KBM-7 (cell line): ENCODE measurements at regions not wholly inside any gene's neighbourhood (a gene's known extent, or its start where the extent isn't known, plus 50 kb on each side); places are given as distances from the start of the nearest gene placed in this dataset.

Experiments used
- DNase-seq: peaks from one replicate; pipeline ENCODE4 v3.0.0-alpha.2; 2015
- in situ Hi-C: fragments of 300-500 bp; cut with MboI; formaldehyde crosslinking; loops from 2 replicates; pipeline ENCODE4 v1.14.3; 2020; ENCODE audit warnings: low sequenced_read_pairs, low pct_unique_long_range_greater_than_20kb, mixed read lengths

DNA sequence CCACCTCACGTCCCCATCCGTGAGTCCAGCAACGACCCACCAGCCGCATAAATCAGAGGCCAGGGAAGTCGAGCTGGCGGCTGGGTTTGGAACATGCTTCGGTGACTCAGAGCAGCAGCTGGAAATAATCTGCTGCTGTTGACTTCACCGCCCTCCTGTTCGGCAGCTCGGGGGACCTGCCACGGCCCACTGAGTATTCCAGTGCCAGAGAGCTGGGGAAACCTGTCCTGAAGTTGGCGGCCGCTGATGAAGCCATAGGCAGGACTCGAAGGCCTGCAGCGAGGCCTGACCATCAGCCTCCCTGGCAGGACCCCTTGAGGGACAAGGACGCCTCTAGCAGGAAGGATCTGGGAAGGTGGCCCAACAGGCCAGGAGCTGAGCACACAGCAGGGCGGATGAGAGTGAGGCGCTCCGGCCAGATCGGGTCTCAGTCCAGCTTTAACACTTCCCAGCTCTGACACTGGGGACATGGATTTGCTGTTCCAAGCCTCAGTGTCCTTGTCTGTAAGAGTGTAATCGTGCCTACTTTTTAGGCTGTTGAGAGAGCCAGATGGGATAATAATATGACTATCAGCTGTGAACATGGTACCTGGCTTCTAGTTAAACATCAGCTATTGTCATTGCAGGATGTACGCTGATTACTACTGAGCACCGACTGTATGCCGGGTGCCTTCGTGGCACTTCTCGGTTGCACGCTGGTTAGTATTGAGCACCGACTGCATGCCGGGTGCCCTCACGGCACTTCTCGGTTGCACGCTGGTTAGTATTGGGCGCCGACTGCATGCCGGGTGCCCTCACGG, 50.4 kb upstream of the CIBAR2 start:
- in situ Hi-C loops, result no loop called here
- DNase-seq, result no peak

DNA sequence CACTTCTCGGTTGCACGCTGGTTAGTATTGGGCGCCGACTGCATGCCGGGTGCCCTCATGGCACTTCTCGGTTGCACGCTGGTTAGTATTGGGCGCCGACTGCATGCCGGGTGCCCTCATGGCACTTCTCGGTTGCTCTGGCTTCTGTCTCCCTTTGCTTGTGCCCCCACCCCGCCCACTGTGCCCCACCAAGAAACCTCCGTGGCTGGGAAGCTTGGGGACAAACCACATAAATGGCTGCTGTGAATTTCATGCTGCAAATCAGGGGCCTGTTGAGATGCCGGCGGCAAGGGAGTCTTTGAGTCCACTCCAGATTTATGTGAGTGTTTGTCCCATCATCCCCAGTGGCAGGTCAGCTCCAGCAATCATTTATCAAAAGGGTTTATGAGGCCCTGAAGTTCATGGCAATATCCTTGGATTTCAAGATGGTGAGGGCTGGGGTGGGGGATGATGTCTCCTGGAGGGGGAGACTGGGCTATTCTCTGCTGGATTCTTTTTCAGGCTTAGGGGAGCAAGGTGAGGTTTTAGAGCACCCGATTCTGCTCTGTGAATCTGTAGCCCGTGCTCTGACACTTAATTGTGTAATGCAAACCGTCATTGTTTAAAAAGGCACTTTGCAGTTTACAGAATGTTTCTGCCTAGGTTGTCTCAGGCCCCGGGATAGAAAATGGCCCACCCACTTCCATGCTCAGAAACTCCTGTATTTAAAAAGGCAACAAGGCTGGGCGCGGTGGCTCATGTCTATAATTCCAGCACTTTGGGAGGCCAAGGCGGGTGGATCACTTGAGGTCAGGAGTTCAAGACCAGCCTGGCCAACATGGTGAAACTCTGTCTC, 51.2 kb upstream of the CIBAR2 start:
- in situ Hi-C loops, result no loop called here
- no peak for DNase-seq

- in situ Hi-C loops, result no loop called here
- no peak for DNase-seq
These were observed 52.2 kb upstream of the CIBAR2 start for GRCh38 chr16:85164431-85164830.

DNA sequence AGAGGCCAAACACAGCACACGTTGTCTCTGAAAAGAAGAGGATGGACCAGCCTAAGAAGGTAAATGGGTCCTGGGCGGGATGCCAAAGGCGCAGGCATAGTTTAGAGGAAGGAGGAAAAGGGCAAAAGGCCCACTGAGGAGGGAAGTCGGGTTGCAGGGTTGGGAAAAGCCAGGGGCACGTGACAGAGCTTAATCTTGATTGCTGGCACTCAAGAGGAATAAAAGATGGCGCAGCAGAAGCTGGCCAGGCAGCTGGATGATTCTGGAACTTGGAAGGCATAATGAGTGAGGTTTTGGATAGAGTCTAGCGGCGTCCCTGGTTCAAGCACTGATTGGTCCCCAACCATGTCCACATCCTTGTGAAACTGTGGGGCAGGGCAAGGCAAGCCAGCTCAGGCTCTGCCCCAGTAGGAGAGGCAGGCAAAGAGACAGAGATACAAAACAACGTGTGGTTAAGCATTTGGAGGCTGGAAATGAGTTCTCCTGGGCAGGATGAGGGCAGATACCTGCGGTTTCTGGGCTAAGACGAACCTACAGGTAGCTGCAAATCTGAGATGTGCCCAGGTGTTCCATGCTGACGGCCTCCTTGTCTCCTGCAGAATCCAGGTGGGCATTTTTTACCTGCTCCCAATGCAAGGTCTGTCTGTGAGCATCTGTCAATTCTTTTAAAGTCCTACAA, 52.7 kb upstream of the CIBAR2 start:
- DNase-seq, result no peak
- in situ Hi-C loops, result no loop called here

DNA sequence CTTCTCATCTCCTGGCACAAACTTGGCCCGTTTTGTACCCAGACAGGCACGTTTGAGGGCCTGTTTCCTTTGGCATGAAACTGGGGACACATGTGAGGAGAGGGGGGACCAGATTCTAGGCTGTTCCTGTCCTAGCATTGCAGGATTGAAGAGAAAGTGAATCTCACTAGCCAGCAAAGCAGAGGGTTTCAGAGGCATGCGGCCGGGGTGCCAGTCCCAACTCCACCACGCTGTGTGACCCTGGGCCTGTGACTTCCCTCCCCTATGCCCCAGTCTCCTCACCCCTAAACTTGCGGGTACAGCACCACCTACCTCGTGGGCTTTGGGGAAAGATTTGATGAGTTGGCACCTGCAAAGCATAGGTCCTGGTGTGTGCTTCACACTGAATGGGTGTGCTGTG, 53.5 kb upstream of the CIBAR2 start:
- DNase-seq, result no peak
- in situ Hi-C loops, result no loop called here

DNA sequence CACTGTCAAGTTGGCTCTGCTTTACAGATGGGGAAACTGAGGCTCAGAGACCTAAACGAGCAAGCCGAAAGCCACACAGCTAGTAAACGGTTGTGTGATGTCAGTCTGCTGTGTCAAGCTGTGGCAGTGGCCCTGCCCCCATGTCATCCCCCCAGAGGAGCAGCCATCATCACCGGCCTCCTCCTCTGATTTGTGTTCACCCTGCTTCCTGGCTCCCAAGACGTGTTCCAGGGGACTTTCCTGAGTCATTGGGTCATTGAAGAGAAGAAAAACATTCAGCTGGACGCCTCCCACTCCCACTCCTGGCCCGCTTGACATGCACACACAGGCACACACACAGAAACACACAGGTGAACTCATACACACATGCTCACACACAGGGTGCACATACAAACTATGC, 54.0 kb upstream of the CIBAR2 start:
- in situ Hi-C loops, result no loop called here
- no peak for DNase-seq

- in situ Hi-C loops, result no loop called here
These were observed 54.7 kb upstream of the CIBAR2 start for GRCh38 chr16:85166699-85167588.

GRCh38 chr16:85167589-85168537, 55.6 kb upstream of the CIBAR2 start:
- in situ Hi-C loops, result no loop called here
- no peak for DNase-seq

More at GRCh38 chr16:85166699-85167588, 54.7 kb upstream of the CIBAR2 start:
- DNase-seq, result no peak

DNA sequence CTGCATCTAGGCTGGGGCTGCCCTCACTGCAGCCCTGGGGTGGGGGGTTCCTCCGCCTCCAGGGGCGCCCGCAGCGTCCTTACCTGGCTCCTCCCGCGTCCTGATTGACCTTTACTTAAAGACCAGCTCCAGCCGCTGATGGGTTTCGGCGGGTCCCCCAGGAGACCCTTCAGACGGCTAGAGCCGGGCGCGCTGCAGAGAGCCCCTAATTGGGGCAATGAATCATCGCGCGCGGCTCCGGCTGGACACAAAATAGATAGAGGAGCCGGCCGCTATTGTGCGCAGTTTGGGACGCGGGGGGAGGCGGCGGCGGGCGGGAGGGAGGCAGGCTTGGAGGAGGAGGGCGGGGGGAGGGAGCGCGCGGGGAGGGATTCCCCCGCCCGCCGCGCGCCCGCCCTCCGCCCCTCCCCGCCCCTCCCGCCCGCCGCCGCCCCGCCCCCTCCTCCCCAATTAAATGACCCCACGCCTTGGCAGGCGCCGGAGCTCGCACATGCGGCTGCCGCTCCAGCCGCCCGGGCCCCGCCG, 56.5 kb upstream of the CIBAR2 start:
- in situ Hi-C loops, result no loop called here
- no peak for DNase-seq

DNA sequence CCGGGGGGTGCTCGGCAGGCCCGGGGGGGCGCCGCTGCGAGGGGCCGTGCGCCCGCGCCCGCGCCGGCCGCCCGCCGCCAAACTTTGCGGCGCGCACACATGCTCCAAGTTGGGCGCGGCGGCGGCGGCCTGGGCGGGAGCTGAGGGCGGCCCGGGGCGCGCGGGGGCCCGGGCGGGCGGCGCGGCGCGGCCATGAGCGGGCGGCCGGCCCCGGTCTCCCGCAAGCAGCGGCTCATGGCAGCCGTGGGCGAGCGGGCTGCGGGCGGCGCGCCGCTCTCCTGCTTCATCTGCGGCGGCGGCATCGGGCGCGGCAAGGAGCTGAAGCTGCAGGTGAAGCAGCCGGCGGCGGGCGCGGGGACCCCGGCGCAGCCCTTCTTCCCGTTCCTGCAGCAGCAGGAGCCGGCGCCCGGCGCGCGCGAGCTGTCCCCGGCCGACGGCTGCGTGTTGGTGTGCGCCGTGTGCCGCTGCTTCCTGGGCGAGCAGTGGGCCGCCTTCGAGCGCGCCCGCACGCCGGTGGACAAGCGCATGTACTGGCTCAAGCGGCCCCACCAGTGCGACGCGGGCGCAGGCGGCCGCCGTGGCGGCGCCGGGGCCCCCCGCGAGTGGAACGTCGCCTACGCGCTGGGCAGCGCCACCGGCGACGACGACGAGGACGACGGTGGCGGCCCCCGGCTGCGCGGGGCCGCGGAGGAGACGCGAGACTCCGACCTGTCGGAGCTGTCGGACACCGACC, 57.2 kb upstream of the CIBAR2 start:
- in situ Hi-C loops, result no loop called here
- DNase-seq, result no peak

DNA sequence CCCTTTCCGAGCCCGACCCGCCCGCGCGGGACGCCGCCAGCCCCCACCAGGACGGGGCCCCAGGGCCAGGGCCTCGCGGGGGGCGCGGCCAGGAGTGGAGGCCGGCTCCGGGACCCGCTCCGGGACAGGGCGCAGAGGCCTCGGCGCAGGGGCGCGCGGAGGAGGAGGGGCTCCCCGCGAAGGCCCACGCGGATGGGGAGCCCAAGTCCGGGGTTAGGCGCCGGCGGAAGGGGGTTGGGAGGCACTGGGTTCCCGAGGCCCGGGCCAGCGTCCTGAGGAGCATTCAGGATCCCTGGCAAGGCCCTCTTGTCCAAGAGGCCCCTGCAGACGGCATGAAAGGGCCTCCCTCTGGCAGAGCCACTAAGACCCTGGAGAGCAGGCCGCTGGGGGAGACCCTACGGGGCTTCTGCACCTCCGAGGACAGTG, 57.8 kb upstream of the CIBAR2 start:
- DNase-seq, result no peak
- in situ Hi-C loops, result no loop called here

GRCh38 chr16:85170590-85171003, 58.3 kb upstream of the CIBAR2 start:
- DNase-seq, result no peak
- in situ Hi-C loops, result no loop called here

DNA sequence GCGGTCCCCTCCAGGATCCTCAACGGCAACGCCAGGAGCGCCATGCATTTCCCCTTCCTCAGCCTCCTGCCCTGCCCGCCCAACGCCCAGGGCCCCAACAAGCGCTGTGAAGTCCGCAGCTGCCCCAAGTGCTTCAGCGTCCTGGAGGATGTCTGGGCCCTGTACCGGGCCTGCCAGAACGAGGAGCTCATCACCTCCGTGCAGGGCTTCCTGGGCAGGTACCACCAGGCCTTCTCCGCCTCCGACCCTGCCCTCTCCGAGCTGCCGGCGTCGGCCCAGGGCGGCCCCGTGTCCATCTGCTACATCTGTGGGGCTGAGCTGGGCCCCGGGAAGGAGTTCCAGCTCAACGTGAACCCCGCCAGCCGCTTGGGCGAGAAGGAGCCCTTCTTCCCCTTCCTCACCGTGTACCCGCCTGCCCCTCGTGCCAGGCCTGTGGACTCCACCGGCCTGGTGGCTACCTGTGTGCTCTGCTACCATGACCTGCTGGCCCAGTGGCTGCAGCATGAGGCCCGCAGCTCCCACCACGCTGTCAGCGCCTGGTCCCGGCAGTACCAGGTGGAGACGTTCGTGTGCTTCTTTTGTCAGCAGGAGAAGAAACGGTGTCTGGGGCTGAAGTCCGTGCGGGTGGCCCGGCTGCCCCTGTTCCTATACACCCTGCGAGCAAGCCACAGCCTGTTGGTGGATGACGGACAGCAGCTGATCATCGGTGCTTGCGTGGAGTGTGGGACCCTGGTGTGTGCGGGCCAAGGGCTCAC, 58.9 kb upstream of the CIBAR2 start:
- no peak for DNase-seq

DNA sequence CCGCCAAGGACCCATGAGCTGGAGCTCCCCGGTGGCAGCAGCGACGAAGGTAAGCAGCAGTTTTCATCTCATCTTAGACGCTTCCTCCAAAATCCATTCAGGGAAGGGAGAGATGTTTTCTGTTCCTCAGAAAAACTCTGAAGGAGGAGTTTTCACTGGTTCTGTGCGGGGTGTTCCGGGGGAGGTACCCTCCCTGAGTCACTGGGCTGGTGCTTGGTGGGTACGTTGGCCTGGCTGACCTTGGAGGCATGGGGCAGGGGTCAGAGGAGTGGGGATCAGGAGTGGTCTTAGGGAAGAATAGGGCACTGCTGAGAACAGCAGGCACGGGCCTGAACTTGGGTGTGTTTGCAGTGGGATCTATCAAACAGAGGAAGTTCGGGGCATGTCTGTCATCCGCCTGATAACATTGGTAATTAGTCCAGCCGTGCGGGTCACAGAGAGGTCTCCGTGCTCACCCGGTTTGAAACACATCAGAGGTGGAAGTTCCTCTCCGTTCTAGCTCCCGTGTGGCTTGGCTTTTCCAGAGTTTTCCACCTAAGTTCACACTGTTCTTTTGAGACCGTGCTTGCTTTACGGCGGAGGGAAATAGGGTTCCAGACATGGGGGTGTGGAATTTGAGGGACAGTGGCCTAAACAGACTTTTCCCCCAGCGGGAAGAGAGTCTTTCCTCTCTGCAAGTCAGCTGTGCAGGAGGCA, 59.6 kb upstream of the CIBAR2 start:
- peak; percentile 74 for DNase-seq
- in situ Hi-C loops, result no loop called here

More for the DNA sequence above, 58.9 kb upstream of the CIBAR2 start:
- in situ Hi-C loops, result no loop called here

GRCh38 chr16:85172455-85173145, 60.3 kb upstream of the CIBAR2 start:
- peak; percentile 57 for DNase-seq
- in situ Hi-C loops, result no loop called here
